SU-DHL-6 (cell line): ENCODE measurements at regions not wholly inside any gene's neighbourhood (a gene's known extent, or its start where the extent isn't known, plus 50 kb on each side); places are given as distances from the start of the nearest gene placed in this dataset.

ENCODE experiments used
- H2AFZ ChIP-seq: fragments of 200-600 bp; sonication (generic); 2 replicates; pipeline ENCODE4 v1.6.1; 2014; ENCODE audit warnings: low read depth, mild to moderate bottlenecking, moderate library complexity, mixed read lengths, antibody characterized with exemption, low read length; ENCODE audit not compliant: severe bottlenecking
- H3F3A ChIP-seq: fragments of 200-600 bp; shearing (Covaris generic); 2 replicates; pipeline ENCODE4 v1.6.0; 2016; ENCODE audit warnings: antibody characterized with exemption, mild to moderate bottlenecking; ENCODE audit not compliant: insufficient read depth
- H3K27ac ChIP-seq: fragments of 200-600 bp; sonication (generic); 2 replicates; pipeline ENCODE4 v1.5.1; 2016; ENCODE audit warnings: low read depth, mild to moderate bottlenecking, low read length, moderate library complexity, mixed read lengths
- H3K27me3 ChIP-seq: fragments of 200-600 bp; sonication (generic), shearing (Covaris generic); 2 replicates; pipeline ENCODE4 v1.6.0; 2014; ENCODE audit warnings: mild to moderate bottlenecking, low read length
- H3K36me3 ChIP-seq: fragments of 200-600 bp; sonication (generic); 2 replicates; pipeline ENCODE4 v1.6.1; 2014; ENCODE audit warnings: mild to moderate bottlenecking, low read length, mixed read lengths
- H3K4me2 ChIP-seq: fragments of 300-600, 200-600 bp; shearing (Covaris generic), sonication (generic); 2 replicates; pipeline ENCODE4 v1.6.0; 2014; ENCODE audit warnings: low read length, low read depth, mild to moderate bottlenecking; ENCODE audit not compliant: poor library complexity, severe bottlenecking
- H3K4me3 ChIP-seq: fragments of 200-600 bp; sonication (generic); 2 replicates; pipeline ENCODE4 v1.5.1; 2014; ENCODE audit warnings: antibody characterized with exemption, low read length, mild to moderate bottlenecking, mixed read lengths; ENCODE audit not compliant: insufficient read depth, poor library complexity, severe bottlenecking
- H3K79me2 ChIP-seq: fragments of 200-600 bp; sonication (generic); 2 replicates; pipeline ENCODE4 v1.6.1; 2014; ENCODE audit warnings: mild to moderate bottlenecking, low read length, moderate library complexity; ENCODE audit not compliant: insufficient read depth
- H3K9ac ChIP-seq: fragments of 200-600 bp; sonication (generic); 2 replicates; pipeline ENCODE4 v1.7.0; 2014; ENCODE audit warnings: mild to moderate bottlenecking, low read length
- H3K9me2 ChIP-seq: fragments of 200-600 bp; sonication (generic); replicated peaks from 2 replicates; pipeline ENCODE4 v1.6.1; 2014; ENCODE audit warnings: low read length; ENCODE audit not compliant: insufficient read depth
- H3K9me3 ChIP-seq: fragments of 200-600 bp; sonication (generic); 2 replicates; pipeline ENCODE4 v1.6.1; 2014; ENCODE audit warnings: low read length, mixed read lengths; ENCODE audit not compliant: insufficient read depth
- H4K20me1 ChIP-seq: fragments of 200-600 bp; sonication (generic); 2 replicates; pipeline ENCODE4 v1.6.1; 2014; ENCODE audit warnings: low read depth, mild to moderate bottlenecking, antibody characterized with exemption, low read length, moderate library complexity, mixed read lengths
- CTCF ChIP-seq: fragments of 200-600 bp; sonication (generic); IDR thresholded peaks from one replicate; pipeline ENCODE4 v1.5.1; 2017; ENCODE audit warnings: antibody characterized with exemption, mild to moderate bottlenecking, low read length, moderate library complexity; ENCODE audit not compliant: insufficient read depth, poor library complexity, severe bottlenecking
- EZH2phosphoT487 ChIP-seq: fragments of 200-600 bp; sonication (generic), shearing (Covaris generic); conservative IDR thresholded peaks from 2 replicates; pipeline ENCODE4 v1.6.1; 2018; ENCODE audit warnings: mild to moderate bottlenecking, antibody characterized with exemption, low read length, moderate library complexity, mixed read lengths

- Histone ChIP-seq H3K9ac (no peak overlapping the region), H4K20me1 (no peaks in the 10 kb centered on the region), H3K9me3 (no peaks in the 10 kb centered on the region), H3K36me3 (no peaks in the 10 kb centered on the region), H3K27me3 (peaks cover 3% of the 10 kb centered on the region; the same call in 1 of the 2 replicates), H3K4me3 (no peak overlapping the region), H3F3A (no peaks in the 10 kb centered on the region), H3K4me2 (no peak overlapping the region), H3K79me2 (no peaks in the 10 kb centered on the region), H3K9me2 (no peaks in the 10 kb centered on the region), H2AFZ (no peak overlapping the region), H3K27ac (no peak overlapping the region)
- TF ChIP-seq EZH2phosphoT487 (no peak), CTCF (no peak)
These were observed 180.4 kb upstream of the DTNBP1 start for GRCh38 chr6:15843226-15843625.

- H3F3A ChIP-seq, result no peaks in the 10 kb centered on the region
- H3K9ac ChIP-seq, result no peak overlapping the region
- H3K9me2 ChIP-seq, result no peaks in the 10 kb centered on the region
- H3K79me2 ChIP-seq, result no peaks in the 10 kb centered on the region
- H3K27ac ChIP-seq, result no peak overlapping the region
- H4K20me1 ChIP-seq, result no peaks in the 10 kb centered on the region
- H3K27me3 ChIP-seq, result peaks cover 3% of the 10 kb centered on the region; the same call in 1 of the 2 replicates
- H3K4me2 ChIP-seq, result no peak overlapping the region
- H3K36me3 ChIP-seq, result no peaks in the 10 kb centered on the region
- no peaks in the 10 kb centered on the region for H3K9me3 ChIP-seq
- H2AFZ ChIP-seq, result no peak overlapping the region
- H3K4me3 ChIP-seq, result no peak overlapping the region
- TF ChIP-seq CTCF, result no peak
- TF ChIP-seq EZH2phosphoT487, result no peak
These were observed 179.9 kb upstream of the DTNBP1 start for GRCh38 chr6:15842727-15843117.

- Histone ChIP-seq H3K4me2 (no peak overlapping the region), H3K36me3 (no peaks in the 10 kb centered on the region), H3K79me2 (no peaks in the 10 kb centered on the region), H3K9ac (no peak overlapping the region), H3K4me3 (no peak overlapping the region), H3K9me3 (no peaks in the 10 kb centered on the region), H3F3A (no peaks in the 10 kb centered on the region), H3K27ac (no peak overlapping the region), H4K20me1 (no peaks in the 10 kb centered on the region), H2AFZ (no peak overlapping the region), H3K9me2 (no peaks in the 10 kb centered on the region), H3K27me3 (peaks cover 3% of the 10 kb centered on the region; the same call in 1 of the 2 replicates)
- TF ChIP-seq EZH2phosphoT487 (no peak), CTCF (no peak)
These were observed 179.3 kb upstream of the DTNBP1 start for GRCh38 chr6:15841937-15842726.
